ENCODE measurements at regions not wholly inside any gene's neighbourhood (a gene's known extent, or its start where the extent isn't known, plus 50 kb on each side); places are given as distances from the start of the nearest gene placed in this dataset.

DNA sequence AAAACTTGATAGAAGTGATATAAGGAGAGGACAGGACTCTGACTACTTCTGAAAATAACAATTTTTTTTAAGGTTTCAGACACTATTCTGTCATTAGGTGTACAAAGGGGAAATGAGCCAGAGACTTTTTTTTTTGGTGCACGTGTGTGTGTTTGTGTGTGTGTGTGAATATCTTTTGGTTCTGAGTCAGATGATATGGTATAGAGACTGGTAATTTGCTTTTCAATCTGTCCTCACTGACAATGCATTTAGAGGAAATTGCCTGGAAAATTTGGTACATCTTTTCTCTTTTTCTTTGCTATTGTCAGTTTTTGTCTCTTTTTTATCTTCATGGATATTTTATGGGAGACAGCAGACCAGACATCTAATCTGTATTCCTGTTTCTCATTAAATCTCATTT lies 59.3 kb downstream of the DDIT4L start:
- TF ChIP-seq CTCF (IDR thresholded peaks at IDR 0.05; ENCODE audit: insufficient read depth, low read length) = no peak
- no peak overlapping the region for H3K4me3 ChIP-seq (ENCODE audit: low read depth, low read length)
- DNase-seq (ENCODE audit: low read depth) = no peak

DNA sequence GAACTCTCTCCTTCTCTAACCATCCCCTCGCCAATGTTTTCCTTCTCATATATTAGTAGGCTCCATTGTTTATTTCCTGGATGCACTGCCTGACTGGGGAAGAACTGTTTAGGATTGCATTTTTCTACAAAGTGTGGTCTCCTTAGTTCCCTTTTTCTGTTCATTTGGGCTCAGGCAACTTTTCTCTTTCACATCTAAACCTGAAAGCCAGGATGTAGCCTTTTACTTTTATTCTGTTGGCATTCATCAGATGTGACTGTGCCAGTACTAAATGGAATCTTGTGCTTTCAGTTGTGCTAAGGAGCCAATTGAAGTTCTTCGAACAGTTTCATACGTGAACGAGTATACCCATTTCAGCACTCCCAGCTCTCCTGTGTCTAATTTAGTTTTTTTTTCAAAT lies 59.8 kb downstream of the DDIT4L start:
- no peak overlapping the region for H3K4me3 ChIP-seq (ENCODE audit: low read depth, low read length)
- no peak for DNase-seq (ENCODE audit: low read depth)
- TF ChIP-seq CTCF (IDR thresholded peaks at IDR 0.05; ENCODE audit: insufficient read depth, low read length) = no peak

GRCh38 chr4:100129774-100130173 lies 60.5 kb downstream of the DDIT4L start:
- no peak overlapping the region for H3K4me3 ChIP-seq (ENCODE audit: low read depth, low read length)
- no peak for DNase-seq (ENCODE audit: low read depth)
- no peak for TF ChIP-seq CTCF (IDR thresholded peaks at IDR 0.05; ENCODE audit: insufficient read depth, low read length)

GRCh38 chr4:100128338-100128737 lies 61.9 kb downstream of the DDIT4L start:
- no peak overlapping the region for H3K4me3 ChIP-seq (ENCODE audit: low read depth, low read length)
- no peak for TF ChIP-seq CTCF (IDR thresholded peaks at IDR 0.05; ENCODE audit: insufficient read depth, low read length)
- no peak for DNase-seq (ENCODE audit: low read depth)

- TF ChIP-seq CTCF (IDR thresholded peaks at IDR 0.05; ENCODE audit: insufficient read depth, low read length) = no peak
- no peak overlapping the region for H3K4me3 ChIP-seq (ENCODE audit: low read depth, low read length)
- no peak for DNase-seq (ENCODE audit: low read depth)
Measured at GRCh38 chr4:100124715-100125114, 65.6 kb downstream of the DDIT4L start.

GRCh38 chr4:100118181-100118580 lies 72.1 kb downstream of the DDIT4L start:
- peak; percentile 7 for DNase-seq (ENCODE audit: low read depth)
- no peak overlapping the region for H3K4me3 ChIP-seq (ENCODE audit: low read depth, low read length)
- TF ChIP-seq CTCF (IDR thresholded peaks at IDR 0.05; ENCODE audit: insufficient read depth, low read length) = no peak

- TF ChIP-seq CTCF (IDR thresholded peaks at IDR 0.05; ENCODE audit: insufficient read depth, low read length) = peak; percentile 32
- DNase-seq (ENCODE audit: low read depth) = peak; percentile 14
- H3K4me3 ChIP-seq (ENCODE audit: low read depth, low read length) = no peak overlapping the region
Measured at GRCh38 chr4:100117750-100118149, 72.5 kb downstream of the DDIT4L start.

Data from fibroblast of the aortic adventitia (primary cell).